BE2C (cell line): ENCODE measurements at regions not wholly inside any gene's neighbourhood (a gene's known extent, or its start where the extent isn't known, plus 50 kb on each side); places are given as distances from the start of the nearest gene placed in this dataset.

Source experiments
- DNase-seq: peaks from one replicate; pipeline ENCODE4 v3.0.0-alpha.2; 2020
- H3K27me3 ChIP-seq: fragments of 250-450 bp; sonication (Bioruptor Pico); 2 replicates; pipeline ENCODE4 v1.5.1; 2020; ENCODE audit warnings: mild to moderate bottlenecking
- H3K36me3 ChIP-seq: fragments of 250-450 bp; sonication (Bioruptor Pico); 2 replicates; pipeline ENCODE4 v1.5.1; 2020; ENCODE audit warnings: mild to moderate bottlenecking
- H3K4me1 ChIP-seq: fragments of 250-450 bp; sonication (Bioruptor Pico); 2 replicates; pipeline ENCODE4 v1.5.1; 2020
- H3K4me3 ChIP-seq: 2 replicates; pipeline ENCODE4 v1.5.1; 2011; ENCODE audit warnings: low read depth, low read length
- H3K9me3 ChIP-seq: fragments of 250-450 bp; sonication (Bioruptor Pico); 2 replicates; pipeline ENCODE4 v1.5.1; 2020
- TF ChIP-seq, protein P1 (sequence below): IDR thresholded peaks from 2 replicates; pipeline ENCODE4 v1.5.1; 2012; ENCODE audit warnings: mild to moderate bottlenecking, low read depth, low read length

DNA sequence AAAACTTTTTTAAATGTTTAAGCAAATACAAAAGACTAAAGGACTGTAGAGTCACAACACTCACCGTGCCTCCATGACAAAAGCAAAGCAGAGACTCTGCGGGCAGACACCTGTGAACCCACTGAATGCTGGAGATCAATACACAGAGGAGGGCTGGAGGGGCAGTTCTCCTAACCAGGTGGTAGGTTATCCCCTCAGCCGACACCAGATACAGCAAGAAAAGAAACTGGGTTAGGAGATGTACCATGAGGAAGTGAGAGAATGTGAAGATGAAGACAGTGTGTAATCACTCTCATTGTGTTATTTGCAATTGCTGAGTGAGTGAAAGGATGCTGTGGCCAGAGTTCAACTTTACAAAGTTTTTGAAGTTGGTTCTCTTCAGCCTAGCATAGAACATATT is 480.3 kb downstream of the BCL11B start:
- no peaks in the 10 kb centered on the region for H3K27me3 ChIP-seq
- TF ChIP-seq, protein P1, sequence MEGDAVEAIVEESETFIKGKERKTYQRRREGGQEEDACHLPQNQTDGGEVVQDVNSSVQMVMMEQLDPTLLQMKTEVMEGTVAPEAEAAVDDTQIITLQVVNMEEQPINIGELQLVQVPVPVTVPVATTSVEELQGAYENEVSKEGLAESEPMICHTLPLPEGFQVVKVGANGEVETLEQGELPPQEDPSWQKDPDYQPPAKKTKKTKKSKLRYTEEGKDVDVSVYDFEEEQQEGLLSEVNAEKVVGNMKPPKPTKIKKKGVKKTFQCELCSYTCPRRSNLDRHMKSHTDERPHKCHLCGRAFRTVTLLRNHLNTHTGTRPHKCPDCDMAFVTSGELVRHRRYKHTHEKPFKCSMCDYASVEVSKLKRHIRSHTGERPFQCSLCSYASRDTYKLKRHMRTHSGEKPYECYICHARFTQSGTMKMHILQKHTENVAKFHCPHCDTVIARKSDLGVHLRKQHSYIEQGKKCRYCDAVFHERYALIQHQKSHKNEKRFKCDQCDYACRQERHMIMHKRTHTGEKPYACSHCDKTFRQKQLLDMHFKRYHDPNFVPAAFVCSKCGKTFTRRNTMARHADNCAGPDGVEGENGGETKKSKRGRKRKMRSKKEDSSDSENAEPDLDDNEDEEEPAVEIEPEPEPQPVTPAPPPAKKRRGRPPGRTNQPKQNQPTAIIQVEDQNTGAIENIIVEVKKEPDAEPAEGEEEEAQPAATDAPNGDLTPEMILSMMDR, result no peak
- no peak for DNase-seq
- no peak overlapping the region for H3K4me3 ChIP-seq
- H3K4me1 ChIP-seq, result no peaks in the 10 kb centered on the region
- H3K36me3 ChIP-seq, result no peaks in the 10 kb centered on the region
- H3K9me3 ChIP-seq, result no peaks in the 10 kb centered on the region

DNA sequence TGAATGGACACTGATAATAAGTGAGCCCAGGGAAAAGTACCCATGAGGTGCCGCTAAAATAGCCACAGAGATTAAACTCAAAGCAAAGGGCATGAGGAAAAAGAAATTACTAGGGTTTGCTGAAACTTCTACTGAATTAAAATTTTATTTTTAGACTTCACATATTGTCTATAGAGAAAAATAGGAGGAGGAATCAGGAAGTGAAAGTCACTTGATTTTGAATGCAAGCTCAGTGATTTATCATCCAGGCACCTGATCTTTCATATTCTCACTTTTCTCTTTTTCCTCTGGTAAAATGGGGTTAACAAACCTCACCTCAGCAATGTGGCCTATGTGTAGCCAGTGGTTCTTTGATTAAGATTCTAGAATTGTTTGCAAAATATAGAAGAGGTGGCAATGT is 479.8 kb downstream of the BCL11B start:
- DNase-seq, result no peak
- H3K9me3 ChIP-seq, result no peaks in the 10 kb centered on the region
- no peaks in the 10 kb centered on the region for H3K36me3 ChIP-seq
- no peaks in the 10 kb centered on the region for H3K27me3 ChIP-seq
- H3K4me3 ChIP-seq, result no peak overlapping the region
- no peaks in the 10 kb centered on the region for H3K4me1 ChIP-seq
- TF ChIP-seq, protein P1, result no peak

DNA sequence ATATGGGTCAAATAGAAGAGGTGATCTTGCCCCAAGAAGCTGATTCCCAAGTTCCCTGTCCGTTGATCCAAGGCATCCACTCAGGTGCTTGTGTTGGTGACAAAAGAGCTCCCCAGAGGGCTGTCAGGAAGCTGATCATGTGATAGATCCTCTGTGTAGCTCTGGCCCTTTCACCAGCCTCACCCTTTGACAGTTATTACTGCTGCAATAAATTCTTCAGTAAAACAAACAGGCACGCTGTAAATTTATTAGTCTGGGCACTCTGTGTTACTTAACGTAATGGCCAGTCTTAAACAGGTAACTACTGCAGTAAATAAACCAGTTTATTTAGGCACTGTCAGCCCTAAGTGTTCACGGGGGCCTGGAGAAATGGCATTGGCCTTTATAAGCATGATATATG is 473.9 kb downstream of the BCL11B start:
- TF ChIP-seq, protein P1, result no peak
- Histone ChIP-seq H3K36me3 (no peaks in the 10 kb centered on the region), H3K4me1 (no peaks in the 10 kb centered on the region), H3K27me3 (no peaks in the 10 kb centered on the region), H3K4me3 (no peak overlapping the region), H3K9me3 (no peaks in the 10 kb centered on the region)
- no peak for DNase-seq

DNA sequence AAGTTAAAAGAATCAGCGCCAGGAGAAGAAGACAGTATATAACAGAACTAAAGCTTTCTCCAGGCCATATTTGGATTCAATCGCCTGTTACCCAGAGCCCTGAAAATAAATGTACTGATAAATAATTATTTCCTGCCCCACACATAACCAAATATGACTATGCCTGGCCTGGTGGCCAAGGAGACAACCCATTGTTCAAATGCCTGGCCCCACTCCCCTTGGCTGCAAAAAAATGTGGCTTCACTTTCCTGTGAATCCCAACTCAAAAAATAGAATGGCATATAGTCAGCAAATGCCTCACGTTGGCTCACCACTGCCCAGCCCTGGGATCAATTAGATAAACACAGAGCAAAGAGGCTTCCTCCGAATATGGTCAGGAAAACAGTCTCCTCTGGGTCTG is 472.1 kb downstream of the BCL11B start:
- Histone ChIP-seq H3K36me3 (no peaks in the 10 kb centered on the region), H3K4me1 (no peaks in the 10 kb centered on the region), H3K27me3 (no peaks in the 10 kb centered on the region), H3K9me3 (no peaks in the 10 kb centered on the region), H3K4me3 (no peak overlapping the region)
- DNase-seq, result no peak
- TF ChIP-seq, protein P1, result no peak

DNA sequence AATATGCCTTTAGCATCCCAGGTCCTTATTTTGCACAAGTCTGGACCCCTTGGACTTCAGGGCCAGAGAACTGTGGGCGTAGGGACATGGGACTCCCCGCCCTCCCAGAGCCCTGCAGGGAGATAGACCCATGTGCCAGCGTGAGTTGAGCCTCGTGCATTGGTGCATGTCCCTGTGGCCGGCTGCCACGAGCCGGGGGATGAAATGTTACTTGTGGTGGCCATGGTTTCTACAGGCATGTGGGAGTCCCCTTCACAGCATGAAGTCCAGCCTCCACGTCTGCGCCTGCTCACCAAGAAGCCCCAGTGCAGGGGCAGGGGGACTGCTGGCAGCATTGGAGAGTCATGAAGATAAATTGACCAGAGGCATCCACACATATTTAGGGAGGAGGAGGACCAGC is 470.0 kb downstream of the BCL11B start:
- Histone ChIP-seq H3K27me3 (no peaks in the 10 kb centered on the region), H3K36me3 (no peaks in the 10 kb centered on the region), H3K4me1 (no peaks in the 10 kb centered on the region), H3K4me3 (no peak overlapping the region), H3K9me3 (no peaks in the 10 kb centered on the region)
- TF ChIP-seq, protein P1, result no peak
- no peak for DNase-seq

DNA sequence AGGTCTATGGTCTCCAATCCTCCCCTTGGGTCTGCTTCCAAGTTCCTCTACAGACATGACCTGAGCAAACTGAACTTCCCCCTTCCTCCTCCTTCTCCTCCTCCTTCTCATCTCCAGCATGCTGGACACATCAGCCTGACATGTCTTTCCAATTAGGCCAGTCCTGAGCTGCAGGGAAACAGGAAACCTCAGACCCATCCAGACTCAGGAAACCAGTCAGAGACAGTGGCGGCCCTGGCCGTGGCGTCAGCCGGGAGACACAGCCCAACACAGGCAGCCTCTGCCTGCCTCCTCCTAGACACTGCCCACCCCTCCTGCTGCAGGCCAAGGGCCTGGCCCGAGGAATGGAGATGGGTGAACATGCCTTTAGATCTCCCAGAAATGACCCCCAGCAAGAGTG is 468.8 kb downstream of the BCL11B start:
- H3K4me3 ChIP-seq, result no peak overlapping the region
- TF ChIP-seq, protein P1, result no peak
- H3K36me3 ChIP-seq, result no peaks in the 10 kb centered on the region
- H3K4me1 ChIP-seq, result no peaks in the 10 kb centered on the region
- DNase-seq, result no peak
- H3K9me3 ChIP-seq, result no peaks in the 10 kb centered on the region
- no peaks in the 10 kb centered on the region for H3K27me3 ChIP-seq
